ENCODE measurements at regions not wholly inside any gene's neighbourhood (a gene's known extent, or its start where the extent isn't known, plus 50 kb on each side); places are given as distances from the start of the nearest gene placed in this dataset.

GRCh38 chr6:95802978-95803377, 212.8 kb upstream of the FUT9 start (continued):
- TF ChIP-seq, protein P1, sequence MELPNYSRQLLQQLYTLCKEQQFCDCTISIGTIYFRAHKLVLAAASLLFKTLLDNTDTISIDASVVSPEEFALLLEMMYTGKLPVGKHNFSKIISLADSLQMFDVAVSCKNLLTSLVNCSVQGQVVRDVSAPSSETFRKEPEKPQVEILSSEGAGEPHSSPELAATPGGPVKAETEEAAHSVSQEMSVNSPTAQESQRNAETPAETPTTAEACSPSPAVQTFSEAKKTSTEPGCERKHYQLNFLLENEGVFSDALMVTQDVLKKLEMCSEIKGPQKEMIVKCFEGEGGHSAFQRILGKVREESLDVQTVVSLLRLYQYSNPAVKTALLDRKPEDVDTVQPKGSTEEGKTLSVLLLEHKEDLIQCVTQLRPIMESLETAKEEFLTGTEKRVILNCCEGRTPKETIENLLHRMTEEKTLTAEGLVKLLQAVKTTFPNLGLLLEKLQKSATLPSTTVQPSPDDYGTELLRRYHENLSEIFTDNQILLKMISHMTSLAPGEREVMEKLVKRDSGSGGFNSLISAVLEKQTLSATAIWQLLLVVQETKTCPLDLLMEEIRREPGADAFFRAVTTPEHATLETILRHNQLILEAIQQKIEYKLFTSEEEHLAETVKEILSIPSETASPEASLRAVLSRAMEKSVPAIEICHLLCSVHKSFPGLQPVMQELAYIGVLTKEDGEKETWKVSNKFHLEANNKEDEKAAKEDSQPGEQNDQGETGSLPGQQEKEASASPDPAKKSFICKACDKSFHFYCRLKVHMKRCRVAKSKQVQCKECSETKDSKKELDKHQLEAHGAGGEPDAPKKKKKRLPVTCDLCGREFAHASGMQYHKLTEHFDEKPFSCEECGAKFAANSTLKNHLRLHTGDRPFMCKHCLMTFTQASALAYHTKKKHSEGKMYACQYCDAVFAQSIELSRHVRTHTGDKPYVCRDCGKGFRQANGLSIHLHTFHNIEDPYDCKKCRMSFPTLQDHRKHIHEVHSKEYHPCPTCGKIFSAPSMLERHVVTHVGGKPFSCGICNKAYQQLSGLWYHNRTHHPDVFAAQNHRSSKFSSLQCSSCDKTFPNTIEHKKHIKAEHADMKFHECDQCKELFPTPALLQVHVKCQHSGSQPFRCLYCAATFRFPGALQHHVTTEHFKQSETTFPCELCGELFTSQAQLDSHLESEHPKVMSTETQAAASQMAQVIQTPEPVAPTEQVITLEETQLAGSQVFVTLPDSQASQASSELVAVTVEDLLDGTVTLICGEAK (IDR thresholded peaks at IDR 0.05): no peak
- TF ChIP-seq, protein P1 (CRISPR knock-in tag; IDR thresholded peaks at IDR 0.05): no peak
- TF ChIP-seq NR2F1 (CRISPR knock-in tag; IDR thresholded peaks at IDR 0.05): no peak
- no peak for TF ChIP-seq ZNF773 (CRISPR knock-in tag; IDR thresholded peaks at IDR 0.05; ENCODE audit: borderline replicate concordance)
- TF ChIP-seq BATF2 (CRISPR knock-in tag; IDR thresholded peaks at IDR 0.05): no peak

Data from HepG2 (cell line).